ENCODE measurements at regions not wholly inside any gene's neighbourhood (a gene's known extent, or its start where the extent isn't known, plus 50 kb on each side); places are given as distances from the start of the nearest gene placed in this dataset.

DNA sequence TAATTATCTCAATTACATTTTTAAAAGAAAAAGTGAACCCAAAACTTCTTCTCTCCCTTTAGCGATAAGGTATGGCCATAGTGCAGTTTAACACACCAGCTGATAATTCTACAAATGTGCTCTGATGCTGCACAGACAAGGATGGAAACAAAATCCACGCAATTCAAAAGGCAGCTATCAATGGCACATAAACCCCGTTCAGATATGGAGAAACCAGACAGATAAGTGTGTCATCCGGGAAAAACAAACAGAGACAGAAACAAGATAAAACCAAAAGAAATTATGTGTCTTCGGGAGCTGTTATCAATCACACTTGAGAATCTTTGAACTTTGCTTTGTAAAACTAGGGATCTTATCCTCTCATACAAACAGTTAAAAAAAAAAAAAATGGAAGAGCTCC is 73.6 kb downstream of the SIPA1L2 start:
- peak; percentile 55 for FAIRE-seq
- TF ChIP-seq, protein P1, sequence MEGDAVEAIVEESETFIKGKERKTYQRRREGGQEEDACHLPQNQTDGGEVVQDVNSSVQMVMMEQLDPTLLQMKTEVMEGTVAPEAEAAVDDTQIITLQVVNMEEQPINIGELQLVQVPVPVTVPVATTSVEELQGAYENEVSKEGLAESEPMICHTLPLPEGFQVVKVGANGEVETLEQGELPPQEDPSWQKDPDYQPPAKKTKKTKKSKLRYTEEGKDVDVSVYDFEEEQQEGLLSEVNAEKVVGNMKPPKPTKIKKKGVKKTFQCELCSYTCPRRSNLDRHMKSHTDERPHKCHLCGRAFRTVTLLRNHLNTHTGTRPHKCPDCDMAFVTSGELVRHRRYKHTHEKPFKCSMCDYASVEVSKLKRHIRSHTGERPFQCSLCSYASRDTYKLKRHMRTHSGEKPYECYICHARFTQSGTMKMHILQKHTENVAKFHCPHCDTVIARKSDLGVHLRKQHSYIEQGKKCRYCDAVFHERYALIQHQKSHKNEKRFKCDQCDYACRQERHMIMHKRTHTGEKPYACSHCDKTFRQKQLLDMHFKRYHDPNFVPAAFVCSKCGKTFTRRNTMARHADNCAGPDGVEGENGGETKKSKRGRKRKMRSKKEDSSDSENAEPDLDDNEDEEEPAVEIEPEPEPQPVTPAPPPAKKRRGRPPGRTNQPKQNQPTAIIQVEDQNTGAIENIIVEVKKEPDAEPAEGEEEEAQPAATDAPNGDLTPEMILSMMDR (IDR thresholded peaks at IDR 0.05; ENCODE audit: insufficient read depth, missing control alignments) = no peak
- DNase-seq (ENCODE audit: insufficient read length, low spot score) = no peak

DNA sequence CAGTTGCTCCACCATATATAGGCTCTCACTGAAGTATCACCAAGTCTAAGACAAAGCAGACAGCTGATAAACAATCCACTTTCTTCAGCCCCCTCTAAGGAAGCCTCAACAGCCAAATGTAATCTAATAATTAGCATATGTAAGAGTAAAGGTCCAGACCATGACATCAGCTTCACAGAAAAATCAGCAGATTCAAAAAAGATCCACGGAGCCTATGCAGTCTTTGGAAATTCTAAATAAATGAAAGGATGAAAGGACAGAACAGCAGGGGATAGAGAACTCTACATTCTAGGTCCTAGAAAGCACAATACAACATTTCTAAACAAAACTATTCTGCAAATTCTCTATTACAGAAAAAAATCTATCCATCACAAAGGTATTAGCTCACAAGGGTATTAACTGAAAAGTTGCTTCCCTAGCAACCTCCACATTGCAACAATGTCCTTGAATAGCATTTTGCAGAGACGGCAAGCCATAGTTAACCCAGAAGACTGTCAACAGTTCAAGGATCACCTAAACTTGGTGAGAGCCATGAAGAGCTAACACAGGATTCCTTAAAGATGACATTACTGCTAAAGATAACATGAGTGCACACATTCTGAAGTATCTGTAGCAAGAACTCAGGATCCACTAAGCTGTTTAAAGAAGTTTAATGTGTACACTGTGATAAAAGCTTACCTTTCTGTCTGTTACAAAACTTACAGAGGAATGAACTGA is 74.3 kb downstream of the SIPA1L2 start:
- DNase-seq (ENCODE audit: insufficient read length, low spot score) = no peak
- TF ChIP-seq, protein P1 (IDR thresholded peaks at IDR 0.05; ENCODE audit: insufficient read depth, missing control alignments) = no peak
- FAIRE-seq = peak; percentile 73

DNA sequence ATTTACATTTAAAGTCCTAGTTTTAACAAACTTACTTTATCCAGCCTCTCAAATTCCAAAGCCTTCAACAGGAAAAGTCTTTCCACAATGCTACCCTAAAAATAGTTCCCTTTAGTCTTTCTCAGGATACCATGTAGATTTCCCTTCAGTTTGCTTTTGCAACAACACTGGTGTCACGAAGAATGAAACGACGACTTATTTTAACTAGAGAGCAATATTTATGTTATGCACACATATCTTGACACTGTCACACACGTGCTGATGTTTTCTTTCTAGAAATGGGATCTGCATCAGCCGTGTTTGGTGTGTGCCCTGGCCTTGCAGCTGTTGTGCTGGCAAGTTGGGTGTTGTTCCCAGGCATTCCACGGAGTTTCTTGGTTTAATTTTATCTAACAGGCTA is 75.5 kb downstream of the SIPA1L2 start:
- FAIRE-seq = no peak
- TF ChIP-seq, protein P1 (IDR thresholded peaks at IDR 0.05; ENCODE audit: insufficient read depth, missing control alignments) = no peak

DNA sequence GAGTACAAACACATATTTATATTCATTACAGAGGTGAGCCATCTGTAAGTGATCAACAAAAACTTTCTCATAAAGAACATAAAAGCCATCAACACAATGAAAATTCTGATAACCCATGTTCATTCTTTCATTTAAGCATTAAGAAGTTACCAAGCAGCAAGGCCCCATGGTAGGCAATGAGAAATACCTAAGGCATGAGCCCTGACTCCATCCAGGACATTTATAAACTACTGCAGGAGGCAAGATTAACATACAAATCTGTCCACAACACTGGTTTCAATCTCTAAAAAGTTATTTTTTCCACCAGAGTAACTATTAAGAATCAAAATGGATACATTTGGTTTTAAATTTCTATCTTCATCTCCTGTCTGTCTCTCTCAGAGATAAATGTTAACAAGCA is 76.1 kb downstream of the SIPA1L2 start:
- DNase-seq (ENCODE audit: insufficient read length, low spot score) (no peak), FAIRE-seq (peak; percentile 75)
- TF ChIP-seq, protein P1 (IDR thresholded peaks at IDR 0.05; ENCODE audit: insufficient read depth, missing control alignments) = no peak

More for the DNA sequence above, 75.5 kb downstream of the SIPA1L2 start:
- DNase-seq (ENCODE audit: insufficient read length, low spot score) = no peak

GRCh38 chr1:232553050-232553754 is 76.7 kb downstream of the SIPA1L2 start:
- no peak for DNase-seq (ENCODE audit: insufficient read length, low spot score)
- TF ChIP-seq, protein P1 (IDR thresholded peaks at IDR 0.05; ENCODE audit: insufficient read depth, missing control alignments) = no peak
- FAIRE-seq = no peak

DNA sequence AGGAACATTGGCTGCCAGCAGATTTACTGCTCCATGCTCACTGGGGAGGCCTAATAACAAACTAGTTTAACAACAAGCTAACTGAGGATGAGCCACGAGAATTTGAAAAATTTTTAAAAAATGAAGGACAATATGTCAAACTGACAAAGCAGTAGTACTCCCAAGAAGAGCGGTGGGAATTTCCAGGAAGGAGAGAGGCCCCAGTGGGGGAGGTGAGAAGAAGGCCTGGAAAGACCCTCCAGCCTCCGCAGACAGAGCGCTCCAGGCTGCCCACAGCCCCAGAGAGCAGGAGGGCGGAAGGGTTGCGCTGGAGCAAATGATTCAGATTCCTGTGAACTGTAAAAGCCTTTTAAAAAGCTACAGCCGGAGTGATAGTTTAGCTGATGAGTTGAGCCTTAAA is 78.5 kb downstream of the SIPA1L2 start:
- FAIRE-seq = no peak
- DNase-seq (ENCODE audit: insufficient read length, low spot score) = no peak
- TF ChIP-seq, protein P1 (IDR thresholded peaks at IDR 0.05; ENCODE audit: insufficient read depth, missing control alignments) = no peak

DNA sequence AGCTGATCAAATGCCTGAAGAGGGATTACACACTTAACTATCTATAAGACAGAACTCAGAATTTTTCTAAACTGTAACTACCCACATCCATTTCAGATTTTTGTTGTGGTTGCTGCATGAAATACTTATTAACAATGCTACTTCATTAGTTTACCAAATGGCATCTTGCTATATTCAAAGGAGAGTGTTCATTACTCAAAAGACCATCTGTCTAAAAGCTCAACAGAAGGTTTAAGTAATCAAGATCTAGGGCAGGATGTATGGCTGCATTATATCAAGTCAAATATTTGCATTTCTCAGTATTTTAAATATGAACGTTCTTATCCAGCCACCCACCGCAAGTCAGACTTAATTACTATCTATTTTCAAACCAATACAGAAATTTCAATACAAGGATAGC is 79.9 kb downstream of the SIPA1L2 start:
- no peak for DNase-seq (ENCODE audit: insufficient read length, low spot score)
- FAIRE-seq = peak; percentile 93
- TF ChIP-seq, protein P1 (IDR thresholded peaks at IDR 0.05; ENCODE audit: insufficient read depth, missing control alignments) = no peak

Measured in D721Med (cell line).